OCI-LY7 (cell line): ENCODE measurements at regions not wholly inside any gene's neighbourhood (a gene's known extent, or its start where the extent isn't known, plus 50 kb on each side); places are given as distances from the start of the nearest gene placed in this dataset.

Experiments used
- BruUV-seq: library from RNA; stranded (reverse); fragments of 400-500 nt; replicated peaks from 2 replicates; lab custom pipeline; 2021; lab: Mats Ljungman, UMichigan
- CTCF ChIA-PET: fragments of 300-600 bp; sonication (Branson Sonifier 250); formaldehyde crosslinking; loops from one replicate; lab custom pipeline; 2022; ENCODE audit warnings: antibody characterized with exemption; ENCODE audit not compliant: unreplicated experiment; lab: Charles Lee
- POLR2A ChIA-PET: fragments of 300-600 bp; sonication (Branson Sonifier 250); formaldehyde crosslinking; loops from one replicate; lab custom pipeline; 2022; ENCODE audit warnings: antibody characterized with exemption; lab: Charles Lee
- DNase-seq: peaks from one replicate; pipeline ENCODE4 v3.0.0-alpha.2; 2015; ENCODE audit warnings: low spot score
- H2AFZ ChIP-seq: fragments of 200-600 bp; sonication (generic), shearing (Covaris generic); 2 replicates; pipeline ENCODE4 v1.6.1; 2014; ENCODE audit warnings: mild to moderate bottlenecking, antibody characterized with exemption, low read length, moderate library complexity
- H3K27ac ChIP-seq: fragments of 200-600 bp; sonication (generic); 2 replicates; pipeline ENCODE4 v1.5.1; 2014; ENCODE audit warnings: mixed run types, low read depth, mild to moderate bottlenecking, moderate library complexity, low read length, inconsistent platforms; ENCODE audit not compliant: poor library complexity, severe bottlenecking
- H3K36me3 ChIP-seq: fragments of 200-600 bp; sonication (generic); 2 replicates; pipeline ENCODE4 v1.6.1; 2014; ENCODE audit warnings: mild to moderate bottlenecking, antibody characterized with exemption, low read length, moderate library complexity, mixed read lengths; ENCODE audit not compliant: insufficient read depth
- H3K4me1 ChIP-seq: fragments of 200-600 bp; sonication (generic); 2 replicates; pipeline ENCODE4 v1.5.1; 2014; ENCODE audit warnings: mild to moderate bottlenecking, low read length; ENCODE audit not compliant: insufficient read depth, poor library complexity, severe bottlenecking
- H3K4me2 ChIP-seq: fragments of 200-600 bp; sonication (generic); 2 replicates; pipeline ENCODE4 v1.6.1; 2014; ENCODE audit warnings: mild to moderate bottlenecking, low read length
- H3K4me3 ChIP-seq: fragments of 200-600 bp; sonication (generic); 2 replicates; pipeline ENCODE4 v1.5.1; 2014; ENCODE audit warnings: mild to moderate bottlenecking, low read depth, low read length; ENCODE audit not compliant: poor library complexity, severe bottlenecking
- H3K79me2 ChIP-seq: fragments of 200-600 bp; sonication (generic); 2 replicates; pipeline ENCODE4 v1.6.1; 2016; ENCODE audit warnings: low read depth, mild to moderate bottlenecking, low read length, moderate library complexity, mixed read lengths; ENCODE audit not compliant: insufficient read depth
- H3K9me2 ChIP-seq: fragments of 200-600 bp; sonication (generic); 2 replicates; pipeline ENCODE4 v1.6.1; 2016; ENCODE audit warnings: mild to moderate bottlenecking, low read length, mixed read lengths; ENCODE audit not compliant: insufficient read depth
- H3K9me3 ChIP-seq: fragments of 200-600 bp; sonication (generic); 2 replicates; pipeline ENCODE4 v1.6.1; 2014; ENCODE audit warnings: mild to moderate bottlenecking, mixed run types, low read length, mixed read lengths
- H4K20me1 ChIP-seq: fragments of 200-600 bp; sonication (generic); 2 replicates; pipeline ENCODE4 v1.6.1; 2014; ENCODE audit warnings: mild to moderate bottlenecking, antibody characterized with exemption, low read length, moderate library complexity, mixed read lengths; ENCODE audit not compliant: insufficient read depth
- EZH2phosphoT487 ChIP-seq: fragments of 200-600 bp; sonication (generic); IDR thresholded peaks from 2 replicates; pipeline ENCODE4 v1.6.1; 2018; ENCODE audit warnings: low read depth, borderline replicate concordance, mild to moderate bottlenecking, mixed run types, antibody characterized with exemption, low read length, moderate library complexity, mixed read lengths
- intact Hi-C: fragments of 100-400 bp; cut with micrococcal nuclease; formaldehyde crosslinking; loops from one replicate; pipeline ENCODE4 v1.10.0; 2022; ENCODE audit not compliant: unreplicated experiment
- TF ChIP-seq, protein P1 (sequence below): fragments of 200-600 bp; sonication (generic); conservative IDR thresholded peaks from 2 replicates; pipeline ENCODE4 v1.5.1; 2014; ENCODE audit warnings: mild to moderate bottlenecking, antibody characterized with exemption, low read length, moderate library complexity, mixed read lengths

GRCh38 chr1:184197831-184198230 lies 146.3 kb downstream of the TSEN15 start:
- POLR2A ChIA-PET: no interaction called here

GRCh38 chr1:184199036-184199435 lies 147.5 kb downstream of the TSEN15 start:
- Histone ChIP-seq H3K79me2 (no peaks in the 10 kb centered on the region), H3K4me1 (no peaks in the 10 kb centered on the region), H3K36me3 (no peaks in the 10 kb centered on the region), H3K27ac (no peak overlapping the region), H3K9me3 (no peaks in the 10 kb centered on the region), H3K9me2 (no peaks in the 10 kb centered on the region), H3K4me2 (no peak overlapping the region), H3K4me3 (no peak overlapping the region), H4K20me1 (no peaks in the 10 kb centered on the region), H2AFZ (no peak overlapping the region)
- DNase-seq: no peak
- ChIA-PET CTCF (no interaction called here), POLR2A (no interaction called here)
- BruUV-seq: no TSS peak
- intact Hi-C loops: no loop called here
- no peak for TF ChIP-seq EZH2phosphoT487
- TF ChIP-seq, protein P1, sequence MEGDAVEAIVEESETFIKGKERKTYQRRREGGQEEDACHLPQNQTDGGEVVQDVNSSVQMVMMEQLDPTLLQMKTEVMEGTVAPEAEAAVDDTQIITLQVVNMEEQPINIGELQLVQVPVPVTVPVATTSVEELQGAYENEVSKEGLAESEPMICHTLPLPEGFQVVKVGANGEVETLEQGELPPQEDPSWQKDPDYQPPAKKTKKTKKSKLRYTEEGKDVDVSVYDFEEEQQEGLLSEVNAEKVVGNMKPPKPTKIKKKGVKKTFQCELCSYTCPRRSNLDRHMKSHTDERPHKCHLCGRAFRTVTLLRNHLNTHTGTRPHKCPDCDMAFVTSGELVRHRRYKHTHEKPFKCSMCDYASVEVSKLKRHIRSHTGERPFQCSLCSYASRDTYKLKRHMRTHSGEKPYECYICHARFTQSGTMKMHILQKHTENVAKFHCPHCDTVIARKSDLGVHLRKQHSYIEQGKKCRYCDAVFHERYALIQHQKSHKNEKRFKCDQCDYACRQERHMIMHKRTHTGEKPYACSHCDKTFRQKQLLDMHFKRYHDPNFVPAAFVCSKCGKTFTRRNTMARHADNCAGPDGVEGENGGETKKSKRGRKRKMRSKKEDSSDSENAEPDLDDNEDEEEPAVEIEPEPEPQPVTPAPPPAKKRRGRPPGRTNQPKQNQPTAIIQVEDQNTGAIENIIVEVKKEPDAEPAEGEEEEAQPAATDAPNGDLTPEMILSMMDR: no peak

More at GRCh38 chr1:184197831-184198230, 146.3 kb downstream of the TSEN15 start:
- no peaks in the 10 kb centered on the region for H3K79me2 ChIP-seq
- no peak overlapping the region for H3K4me3 ChIP-seq
- no peak overlapping the region for H2AFZ ChIP-seq
- DNase-seq: no peak
- no peaks in the 10 kb centered on the region for H3K9me3 ChIP-seq
- no peak for TF ChIP-seq EZH2phosphoT487
- TF ChIP-seq, protein P1: no peak
- CTCF ChIA-PET: no interaction called here
- no TSS peak for BruUV-seq
- intact Hi-C loops: no loop called here
- no peak overlapping the region for H3K27ac ChIP-seq
- no peaks in the 10 kb centered on the region for H3K9me2 ChIP-seq
- H3K36me3 ChIP-seq: no peaks in the 10 kb centered on the region
- no peaks in the 10 kb centered on the region for H3K4me1 ChIP-seq
- H4K20me1 ChIP-seq: no peaks in the 10 kb centered on the region
- no peak overlapping the region for H3K4me2 ChIP-seq

DNA sequence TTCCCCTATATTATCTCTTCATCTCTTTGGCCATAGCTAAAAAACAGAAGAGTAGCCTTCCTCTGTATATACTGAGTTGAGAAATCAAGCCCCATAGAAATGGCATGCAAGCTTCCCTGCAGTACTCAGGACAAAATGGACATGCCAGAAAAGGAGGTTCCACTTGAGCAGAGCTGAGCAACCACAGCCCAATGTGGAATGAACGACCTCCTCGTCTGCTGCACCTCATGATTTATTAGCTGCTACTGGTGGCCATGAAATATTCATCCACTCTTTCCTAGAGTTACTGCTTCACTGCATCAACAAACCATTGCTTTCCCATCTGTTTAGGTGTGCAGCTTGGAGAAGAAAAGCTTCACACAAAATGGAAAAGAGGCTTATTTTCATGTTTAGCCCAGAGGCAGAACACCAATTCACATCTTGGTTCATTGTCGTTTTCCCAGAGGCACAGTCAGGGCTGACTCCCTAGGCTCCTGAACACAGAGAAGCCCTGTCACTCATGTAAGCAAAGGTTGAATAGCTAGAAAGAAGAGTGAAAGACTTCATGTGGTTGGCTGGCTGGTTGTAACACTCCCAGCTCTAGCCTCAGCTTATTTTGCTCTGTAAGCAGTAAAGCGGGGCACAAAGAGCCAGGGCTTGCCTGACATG lies 148.0 kb downstream of the TSEN15 start:
- Histone ChIP-seq H3K9me2 (no peaks in the 10 kb centered on the region), H4K20me1 (no peaks in the 10 kb centered on the region), H2AFZ (no peak overlapping the region), H3K9me3 (no peaks in the 10 kb centered on the region), H3K4me2 (no peak overlapping the region), H3K36me3 (no peaks in the 10 kb centered on the region), H3K4me3 (no peak overlapping the region), H3K27ac (no peak overlapping the region), H3K4me1 (no peaks in the 10 kb centered on the region), H3K79me2 (no peaks in the 10 kb centered on the region)
- no peak for DNase-seq
- intact Hi-C loops: no loop called here
- ChIA-PET CTCF (no interaction called here), POLR2A (interaction anchor here (1.5 kb wide), 1 partner anchor 136 kb away, joined by 4 read pairs; no protein-coding TSS in a partner anchor)
- TF ChIP-seq, protein P1: no peak
- TF ChIP-seq EZH2phosphoT487: no peak
- BruUV-seq: no TSS peak
